RWPE2 (cell line): ENCODE measurements at regions not wholly inside any gene's neighbourhood (a gene's known extent, or its start where the extent isn't known, plus 50 kb on each side); places are given as distances from the start of the nearest gene placed in this dataset.
A peak's percentile ranks its signal among the peaks of the same experiment; 100 is the strongest.

Experiments
- ATAC-seq: fragments of 200-7000 bp; cut with Tn5 transposase; 3 replicates; pipeline ENCODE4 v1.9.1; 2021; ENCODE audit warnings: low read depth
- DNase-seq: peaks from one replicate; pipeline ENCODE4 v3.0.0-alpha.2; 2020; ENCODE audit warnings: low spot score
- H3K27ac ChIP-seq: fragments of 450-650 bp; 2 replicates; pipeline ENCODE4 v1.5.1; 2017; ENCODE audit warnings: mild to moderate bottlenecking; ENCODE audit not compliant: poor library complexity, severe bottlenecking
- H3K27me3 ChIP-seq: fragments of 250-450 bp; sonication (Bioruptor Pico); 2 replicates; pipeline ENCODE4 v1.5.1; 2021; ENCODE audit warnings: mild to moderate bottlenecking, moderate library complexity; ENCODE audit not compliant: insufficient read depth, poor library complexity, severe bottlenecking
- H3K36me3 ChIP-seq: fragments of 250-450 bp; sonication (Bioruptor Pico); 2 replicates; pipeline ENCODE4 v1.5.1; 2020; ENCODE audit warnings: low read depth, mild to moderate bottlenecking, moderate library complexity
- H3K4me1 ChIP-seq: fragments of 250-450 bp; sonication (Bioruptor Pico); 2 replicates; pipeline ENCODE4 v1.5.1; 2021; ENCODE audit warnings: mild to moderate bottlenecking, moderate library complexity; ENCODE audit not compliant: insufficient read depth, poor library complexity, severe bottlenecking
- H3K4me3 ChIP-seq: fragments of 250-450 bp; sonication (Bioruptor Pico); 2 replicates; pipeline ENCODE4 v1.5.1; 2021; ENCODE audit warnings: mild to moderate bottlenecking, moderate library complexity; ENCODE audit not compliant: severe bottlenecking
- H3K9me3 ChIP-seq: fragments of 250-450 bp; sonication (Bioruptor Pico); 2 replicates; pipeline ENCODE4 v1.5.1; 2021; ENCODE audit warnings: mild to moderate bottlenecking, moderate library complexity; ENCODE audit not compliant: severe bottlenecking
- CTCF ChIP-seq: fragments of 450-650 bp; IDR thresholded peaks from one replicate; pipeline ENCODE4 v1.5.1; 2017; ENCODE audit warnings: mild to moderate bottlenecking, moderate library complexity; ENCODE audit not compliant: poor library complexity, severe bottlenecking

GRCh38 chr16:52095471-52095870, 451.5 kb downstream of the TOX3 start:
- Histone ChIP-seq H3K9me3 (no peaks in the 10 kb centered on the region), H3K4me3 (no peak overlapping the region), H3K4me1 (no peaks in the 10 kb centered on the region), H3K27me3 (no peaks in the 10 kb centered on the region), H3K36me3 (no peaks in the 10 kb centered on the region), H3K27ac (no peak overlapping the region)
- no peak for TF ChIP-seq CTCF
- DNase-seq: no peak
- no peak for ATAC-seq

GRCh38 chr16:52092126-52092525, 454.8 kb downstream of the TOX3 start:
- Histone ChIP-seq H3K4me3 (no peak overlapping the region), H3K36me3 (no peaks in the 10 kb centered on the region), H3K27ac (no peak overlapping the region), H3K4me1 (no peaks in the 10 kb centered on the region), H3K9me3 (no peaks in the 10 kb centered on the region), H3K27me3 (peaks cover 5% of the 10 kb centered on the region)
- ATAC-seq: no peak
- no peak for TF ChIP-seq CTCF
- DNase-seq: no peak

- Histone ChIP-seq H3K27ac (no peak overlapping the region), H3K4me3 (no peak overlapping the region), H3K27me3 (peaks cover 11% of the 10 kb centered on the region), H3K4me1 (no peaks in the 10 kb centered on the region), H3K9me3 (no peaks in the 10 kb centered on the region), H3K36me3 (no peaks in the 10 kb centered on the region)
- ATAC-seq (peak; percentile 91), DNase-seq (no peak)
- no peak for TF ChIP-seq CTCF
Measured at GRCh38 chr16:52090080-52090479, 456.9 kb downstream of the TOX3 start.

- no peak for ATAC-seq
- no peak for DNase-seq
- Histone ChIP-seq H3K4me1 (no peaks in the 10 kb centered on the region), H3K9me3 (no peaks in the 10 kb centered on the region), H3K36me3 (no peaks in the 10 kb centered on the region), H3K4me3 (no peak overlapping the region), H3K27me3 (peaks cover 11% of the 10 kb centered on the region), H3K27ac (no peak overlapping the region)
- no peak for TF ChIP-seq CTCF
Measured at GRCh38 chr16:52089476-52089875, 457.5 kb downstream of the TOX3 start.

- no peak for TF ChIP-seq CTCF
- DNase-seq: no peak
- no peak for ATAC-seq
- H3K4me1 ChIP-seq: no peaks in the 10 kb centered on the region
- no peak overlapping the region for H3K27ac ChIP-seq
- H3K27me3 ChIP-seq: peaks cover 26% of the 10 kb centered on the region
- H3K4me3 ChIP-seq: no peak overlapping the region
- no peaks in the 10 kb centered on the region for H3K36me3 ChIP-seq
- no peaks in the 10 kb centered on the region for H3K9me3 ChIP-seq
Measured at GRCh38 chr16:52086901-52087300, 460.0 kb downstream of the TOX3 start.
